RPMI8226 (cell line): ENCODE measurements at regions not wholly inside any gene's neighbourhood (a gene's known extent, or its start where the extent isn't known, plus 50 kb on each side); places are given as distances from the start of the nearest gene placed in this dataset.

ENCODE experiments used
- DNase-seq: peaks from one replicate; pipeline ENCODE4 v3.0.0-alpha.2; 2015

DNA sequence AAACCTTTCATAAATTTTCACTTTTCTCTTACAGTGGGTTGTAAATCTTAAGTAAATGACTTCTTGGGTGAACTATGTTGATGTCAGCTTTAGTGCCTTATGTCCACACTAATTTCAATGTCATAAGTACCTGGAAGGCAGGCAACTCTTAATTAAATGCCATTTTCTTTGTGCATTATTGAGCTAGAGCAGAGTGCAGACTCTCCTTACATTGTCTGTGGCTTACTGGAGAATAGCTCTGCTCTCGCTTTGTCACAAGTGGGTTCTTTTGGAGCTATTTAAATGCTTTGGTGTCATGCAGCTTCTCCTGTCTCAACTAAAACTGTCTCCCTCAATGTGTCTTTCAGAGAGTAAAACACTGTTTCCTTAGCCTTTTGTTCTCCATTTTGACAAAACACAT is 411.6 kb downstream of the STIM2 start:
- DNase-seq: no peak

DNA sequence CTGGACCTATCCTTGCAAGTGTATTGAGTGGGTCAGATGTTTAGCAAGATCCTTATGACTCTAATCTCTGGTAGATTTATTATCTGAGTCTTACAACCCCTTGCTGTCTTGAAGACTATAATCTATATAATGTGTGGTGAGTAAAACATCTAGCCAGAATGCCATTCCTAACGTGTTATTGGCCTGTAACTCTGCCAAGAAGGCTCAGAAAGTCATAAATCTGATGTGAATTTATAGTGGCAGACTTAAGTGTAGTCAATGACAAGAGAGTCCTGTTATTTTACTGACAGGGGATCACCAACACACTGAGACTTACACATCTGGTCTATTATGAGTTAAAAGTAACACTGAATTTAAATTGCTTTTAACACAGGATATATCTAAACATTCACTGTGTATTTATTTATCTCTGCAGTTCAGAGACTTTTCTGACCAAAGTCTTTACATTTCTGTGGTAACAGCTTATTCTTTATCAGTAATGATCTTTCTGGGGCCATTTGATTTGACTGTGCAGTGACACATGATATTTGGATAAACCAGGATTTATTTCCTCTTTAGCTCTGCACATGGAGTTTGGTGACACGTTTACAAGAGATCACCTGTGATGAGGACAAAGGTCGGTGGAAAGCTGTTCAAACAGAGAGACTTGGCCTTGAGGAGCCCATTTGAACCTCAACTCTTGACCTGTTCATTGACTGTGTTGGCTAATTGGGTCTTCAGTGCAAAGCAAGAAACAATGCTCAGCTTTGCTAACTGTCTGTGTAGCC is 415.8 kb downstream of the STIM2 start:
- no peak for DNase-seq

DNA sequence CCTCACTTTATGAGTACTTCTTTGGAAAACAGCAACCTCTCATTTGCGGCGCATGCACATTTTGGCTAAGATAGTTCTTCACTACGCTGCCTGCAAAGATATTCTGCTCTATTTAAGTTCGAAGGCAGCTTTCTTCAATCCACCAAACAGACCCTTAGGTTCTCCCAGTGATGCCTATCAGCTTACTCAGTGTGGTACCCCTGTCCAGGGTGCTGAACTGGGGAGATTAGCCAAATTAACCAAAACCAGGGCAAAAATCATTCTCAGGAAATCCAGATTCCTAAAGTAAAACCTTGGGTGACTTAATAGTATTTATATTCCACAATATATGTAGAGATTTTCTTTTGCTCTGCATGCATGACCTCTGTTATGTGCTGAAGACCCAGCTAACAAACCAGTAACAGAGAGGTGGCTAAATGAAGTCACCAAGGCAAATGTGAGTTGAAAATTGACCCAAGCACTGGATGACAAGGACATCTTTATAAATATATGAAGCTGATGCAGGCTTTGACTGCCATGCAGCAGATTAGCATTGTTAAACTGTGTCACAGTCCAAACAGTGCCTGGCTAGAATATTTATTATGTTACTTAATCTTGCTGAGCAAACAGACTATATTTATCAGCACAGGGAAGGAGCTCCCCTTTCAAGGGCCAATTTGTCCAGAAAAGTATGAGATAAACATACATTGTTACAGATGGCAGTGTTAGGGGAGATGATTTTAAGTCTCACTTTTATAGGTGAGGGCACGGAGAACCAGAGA is 418.2 kb downstream of the STIM2 start:
- DNase-seq: peak; percentile 28

DNA sequence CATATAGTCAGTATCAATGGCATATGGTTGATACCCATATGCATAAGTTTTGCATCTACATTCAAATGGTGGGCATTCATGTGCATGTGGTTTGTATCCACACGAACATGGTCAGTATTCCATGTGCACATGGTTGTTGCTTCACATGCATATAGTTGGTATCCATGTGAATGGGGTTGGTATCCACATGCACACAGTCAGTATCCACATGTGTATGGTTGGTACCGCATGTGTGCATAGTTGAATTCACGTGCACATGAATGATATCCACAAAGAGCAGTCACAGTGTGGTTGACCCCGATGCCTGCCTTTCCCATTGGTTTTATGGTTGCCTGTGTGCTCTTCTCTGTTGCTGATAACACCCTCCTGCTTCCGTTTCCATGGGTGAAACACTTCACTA is 427.9 kb downstream of the STIM2 start:
- DNase-seq: no peak

DNA sequence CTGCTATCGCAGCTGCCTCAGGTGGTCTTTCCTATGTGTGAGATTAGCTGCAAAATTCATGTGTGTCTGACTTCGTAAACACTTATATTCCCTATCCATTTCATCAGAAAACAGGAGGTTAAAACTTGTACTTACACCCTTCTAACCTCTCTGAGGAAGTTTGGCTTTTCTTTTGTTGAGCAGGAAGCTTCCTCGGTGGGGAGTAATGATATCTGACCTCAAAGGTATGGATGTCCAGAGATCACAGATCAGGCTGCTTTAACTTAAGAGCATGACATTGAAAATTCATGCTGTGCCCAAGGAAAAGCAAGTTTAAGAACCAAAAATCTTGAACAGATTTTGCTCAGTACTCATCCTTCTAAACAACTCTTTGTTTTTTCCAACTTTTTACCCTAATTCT is 429.1 kb downstream of the STIM2 start:
- DNase-seq: no peak

DNA sequence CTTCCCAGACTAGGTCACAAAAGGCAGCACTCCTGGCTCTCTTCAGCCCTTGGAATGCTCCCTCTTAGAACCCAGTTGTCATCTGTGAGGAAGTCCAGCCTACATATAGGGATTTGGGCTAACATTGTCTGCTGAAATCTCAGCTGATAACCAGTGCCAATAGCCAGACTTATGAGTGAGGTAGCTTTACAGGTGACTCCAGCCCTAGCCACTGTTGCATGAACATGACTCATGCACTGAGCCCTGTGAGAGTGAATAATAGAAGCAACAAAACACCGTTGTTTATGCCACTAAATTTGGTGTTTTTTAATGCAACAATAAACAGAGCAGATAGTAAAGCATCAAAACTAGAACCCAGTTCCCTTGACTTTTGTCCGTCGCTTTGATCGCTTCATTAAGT is 433.2 kb downstream of the STIM2 start:
- DNase-seq: no peak

DNA sequence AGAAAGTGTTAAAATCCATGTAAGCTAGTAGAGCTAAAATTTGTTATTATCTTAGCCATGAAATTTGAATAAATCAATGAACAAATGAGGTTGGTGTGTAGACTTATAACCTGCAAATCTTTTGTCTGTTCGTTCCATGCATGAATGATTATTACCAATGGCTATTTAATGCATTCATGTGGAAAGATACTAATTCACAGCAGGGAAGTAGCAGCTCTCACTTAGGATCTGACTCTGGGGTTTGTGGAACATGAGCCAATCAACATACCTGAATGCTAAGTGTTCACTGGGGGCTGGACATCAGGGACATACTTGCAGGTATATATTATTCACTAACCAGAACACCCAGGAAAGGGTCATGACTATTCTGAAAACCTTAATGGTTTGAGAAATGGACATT is 444.1 kb downstream of the STIM2 start:
- DNase-seq: no peak

DNA sequence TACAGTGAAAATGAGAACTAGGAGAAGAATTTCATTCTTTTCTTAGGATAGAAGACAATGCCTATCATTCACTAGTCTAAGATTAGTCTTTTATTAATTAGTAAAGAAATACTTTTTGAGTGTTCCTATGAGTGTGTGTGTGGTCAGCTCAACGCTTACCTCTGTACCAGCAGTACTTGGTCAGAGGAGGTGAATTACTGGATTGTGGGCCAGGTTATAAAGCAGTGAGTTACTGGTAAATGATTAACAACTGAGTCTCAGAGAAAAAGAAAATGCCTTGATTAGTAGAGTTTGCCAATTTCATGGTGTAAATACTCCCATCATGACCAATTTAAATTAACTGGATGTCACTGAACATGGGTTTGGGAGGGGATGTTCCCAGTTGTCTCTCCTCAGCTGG is 444.6 kb downstream of the STIM2 start:
- DNase-seq: no peak

DNA sequence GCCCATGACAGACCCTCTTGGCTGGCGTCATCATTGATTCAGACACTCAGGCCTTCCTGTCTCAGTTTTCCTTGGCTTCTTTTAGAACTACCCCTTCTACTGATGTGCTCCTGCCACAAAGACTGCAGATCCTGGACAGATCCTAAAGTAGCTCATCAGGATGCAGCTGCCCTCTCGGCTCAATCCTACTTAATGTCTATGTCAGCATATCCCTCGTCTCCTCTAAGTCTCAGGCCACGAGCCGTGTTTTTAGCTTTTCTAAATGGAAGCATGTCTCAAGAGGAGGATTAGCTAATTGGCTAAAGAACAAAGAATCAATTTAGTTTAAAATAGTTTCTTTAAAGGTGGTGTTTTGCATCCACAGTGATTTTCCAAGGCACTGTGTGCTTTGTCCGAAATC is 447.7 kb downstream of the STIM2 start:
- DNase-seq: no peak

DNA sequence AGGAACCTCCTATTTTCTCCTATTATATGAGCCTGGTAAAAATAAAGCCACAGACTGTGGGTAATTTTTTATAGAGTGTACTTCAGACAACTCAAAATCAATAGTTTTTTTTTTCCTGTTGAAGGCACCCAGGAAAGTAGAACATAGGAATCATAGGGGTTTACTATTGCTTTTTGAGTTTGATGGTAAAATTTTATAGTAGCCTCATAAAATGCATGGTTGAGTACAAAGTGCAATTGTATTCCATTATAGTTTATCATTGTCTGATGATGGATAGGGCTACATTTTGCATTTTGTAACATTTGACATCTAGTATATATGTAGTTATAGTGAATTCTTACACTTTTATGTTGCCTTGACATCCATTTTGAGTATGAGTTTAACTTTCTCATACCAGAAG is 455.0 kb downstream of the STIM2 start:
- no peak for DNase-seq

DNA sequence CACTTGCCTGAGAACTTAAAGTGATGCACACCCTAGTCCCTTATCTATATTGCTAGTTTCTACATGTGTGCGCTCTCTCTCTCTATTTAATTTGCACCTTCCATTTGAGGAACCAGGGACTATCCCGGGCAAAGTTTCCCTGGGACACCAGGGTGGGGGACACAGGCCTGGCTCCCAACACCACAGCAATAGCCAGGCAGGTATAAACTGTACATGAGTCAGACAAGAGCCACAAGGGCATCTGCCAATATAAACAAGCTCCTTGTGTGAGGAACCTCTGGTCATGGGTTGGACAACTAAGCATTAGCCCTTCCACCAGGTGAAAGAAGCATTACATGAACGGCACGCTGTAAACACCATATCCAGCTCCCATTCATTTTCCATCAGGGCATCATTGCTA is 455.5 kb downstream of the STIM2 start:
- DNase-seq: no peak

DNA sequence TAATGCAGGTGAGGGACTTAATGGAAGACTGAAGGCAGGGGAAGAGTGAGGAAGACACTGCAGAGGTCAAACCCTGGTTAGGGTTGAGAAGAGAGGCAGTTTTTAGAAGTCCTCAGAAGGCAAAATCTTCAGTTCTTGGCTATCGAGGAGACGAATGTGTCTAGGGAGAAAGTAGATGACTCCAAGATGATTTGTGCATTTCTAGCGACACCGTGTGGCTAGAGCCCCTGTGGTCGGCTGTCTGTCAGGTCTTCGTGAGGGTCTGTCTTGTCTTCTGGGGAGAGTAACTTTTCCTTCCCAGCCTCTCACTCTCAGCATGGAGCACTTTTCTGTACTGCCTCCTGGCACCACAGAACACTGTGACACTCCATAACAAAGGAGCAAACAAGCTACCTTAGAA is 458.1 kb downstream of the STIM2 start:
- DNase-seq: peak; percentile 18

DNA sequence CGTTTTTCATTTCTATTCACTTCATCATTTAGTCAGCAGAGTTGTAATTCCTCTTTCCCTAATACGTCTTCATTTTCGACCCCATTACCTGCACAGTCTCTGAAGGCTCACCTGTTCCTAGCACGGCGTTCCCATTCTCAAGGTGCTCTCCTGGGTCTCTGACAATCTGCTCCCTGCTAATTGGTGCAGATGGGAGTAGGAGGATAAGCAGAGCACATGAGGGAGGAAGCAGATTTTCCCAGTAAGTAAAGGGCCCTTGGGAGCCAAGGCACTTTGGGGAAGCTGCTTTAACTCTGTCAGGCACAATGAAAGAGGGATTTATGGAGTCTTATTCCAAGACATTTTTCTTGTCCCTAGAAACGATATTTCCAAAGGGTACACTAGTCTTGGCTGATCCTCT is 466.4 kb downstream of the STIM2 start:
- no peak for DNase-seq

DNA sequence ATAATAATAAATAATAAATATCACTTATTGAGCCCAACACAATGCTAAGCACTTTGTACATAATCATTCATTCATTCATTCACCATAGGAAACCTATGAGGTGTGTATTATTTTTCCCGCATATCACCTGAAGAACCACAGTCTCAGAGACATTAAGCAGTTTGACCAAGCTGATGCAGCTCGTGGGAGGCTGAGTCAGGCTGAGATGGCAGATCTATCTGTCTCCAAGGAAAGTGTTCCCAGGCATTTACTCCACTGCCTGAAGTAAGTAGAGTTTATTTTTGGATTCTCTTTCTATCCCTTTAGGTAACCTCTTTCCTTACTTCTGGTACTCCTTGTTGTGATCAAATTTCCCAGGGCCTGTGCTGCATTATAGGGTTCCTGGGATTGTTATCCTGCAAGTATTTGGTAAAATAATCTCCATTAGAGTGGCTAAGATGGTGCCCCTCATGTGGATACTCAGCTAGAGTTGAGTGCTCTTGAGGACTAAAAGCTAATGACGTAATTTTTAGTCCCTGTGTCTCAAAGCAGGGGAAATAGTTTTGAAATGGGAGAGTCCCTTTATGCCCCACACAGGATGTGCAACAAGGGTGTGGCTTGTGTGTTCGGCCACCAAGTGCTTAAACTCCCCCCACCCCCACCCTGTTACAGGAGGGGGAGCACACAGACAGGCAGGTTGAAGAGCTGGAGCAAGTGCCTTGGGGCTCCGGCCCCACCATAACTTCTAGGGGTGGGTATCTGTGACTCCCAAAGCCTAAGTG is 467.0 kb downstream of the STIM2 start:
- DNase-seq: no peak

DNA sequence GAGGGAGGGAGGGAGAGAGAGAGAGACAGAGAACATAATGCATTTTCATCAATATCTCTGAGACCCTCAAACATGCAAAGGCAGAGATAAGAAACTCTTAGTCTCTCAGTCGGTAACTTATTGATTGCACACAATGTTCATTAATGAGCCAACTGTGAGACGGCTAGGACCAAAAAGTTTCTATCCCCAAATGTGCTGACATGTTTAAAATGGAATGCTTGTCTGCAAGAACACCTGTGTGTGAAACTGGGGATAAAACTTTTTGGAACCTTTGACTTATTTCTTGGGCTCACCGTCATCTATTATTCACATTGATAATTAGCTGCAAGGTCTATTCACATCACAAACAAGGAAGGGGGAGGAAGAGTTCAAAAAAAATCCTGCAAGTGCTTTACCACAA is 477.9 kb downstream of the STIM2 start:
- DNase-seq: no peak

DNA sequence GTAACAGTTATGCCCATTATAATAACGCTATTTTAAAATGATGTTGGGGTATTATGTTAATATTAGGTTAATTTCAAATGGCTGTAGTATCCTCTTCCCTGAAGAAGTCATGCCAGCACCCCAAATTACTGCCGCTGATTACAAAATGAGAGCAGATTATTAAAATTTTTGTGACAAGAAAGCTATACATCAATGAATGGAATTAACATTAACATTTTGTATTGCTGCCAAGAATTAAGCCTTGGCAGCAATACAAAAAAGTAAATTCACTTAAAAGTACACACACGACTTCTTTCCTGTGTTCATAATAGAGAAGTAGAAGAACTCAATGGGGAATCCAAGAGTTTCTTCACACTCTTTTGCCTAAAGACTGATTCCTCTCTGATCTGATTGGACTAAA is 482.8 kb downstream of the STIM2 start:
- DNase-seq: no peak

DNA sequence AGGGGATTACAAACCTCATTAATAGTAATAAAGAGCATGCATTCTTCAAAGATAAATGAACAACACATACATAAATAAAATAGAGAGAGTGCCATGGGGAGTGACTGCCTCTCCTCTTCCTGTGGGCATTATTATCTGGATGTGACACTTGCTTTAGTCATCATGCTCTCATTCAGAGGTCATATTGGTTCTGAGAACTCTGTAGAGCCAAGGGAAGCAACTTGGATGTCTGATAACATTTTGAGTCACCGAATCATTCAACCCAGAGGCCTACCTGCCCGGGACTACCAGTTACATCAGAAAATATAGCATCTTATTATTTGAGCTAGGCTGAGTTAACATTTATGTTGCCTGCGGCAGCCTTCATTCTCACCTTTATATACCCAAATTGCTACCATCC is 489.5 kb downstream of the STIM2 start:
- DNase-seq: no peak

DNA sequence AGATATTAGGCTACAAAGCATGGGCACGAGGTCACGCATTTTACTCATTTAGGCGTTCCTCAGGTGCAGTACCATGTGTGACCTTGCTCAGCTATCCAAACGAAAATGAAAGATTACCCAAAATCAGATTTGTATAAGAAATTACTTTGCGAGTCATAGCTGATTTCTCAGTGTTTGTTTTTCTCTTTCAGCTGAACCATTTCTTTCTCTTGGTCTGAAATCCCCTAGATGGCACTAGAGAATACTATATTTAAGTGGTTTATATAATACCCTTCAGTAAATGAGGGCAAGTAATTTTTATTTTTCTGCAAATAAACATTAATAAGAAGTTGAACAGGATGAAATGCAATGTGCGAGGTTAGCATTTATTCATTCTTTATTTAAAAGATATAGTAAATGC is 496.6 kb downstream of the STIM2 start:
- DNase-seq: no peak

DNA sequence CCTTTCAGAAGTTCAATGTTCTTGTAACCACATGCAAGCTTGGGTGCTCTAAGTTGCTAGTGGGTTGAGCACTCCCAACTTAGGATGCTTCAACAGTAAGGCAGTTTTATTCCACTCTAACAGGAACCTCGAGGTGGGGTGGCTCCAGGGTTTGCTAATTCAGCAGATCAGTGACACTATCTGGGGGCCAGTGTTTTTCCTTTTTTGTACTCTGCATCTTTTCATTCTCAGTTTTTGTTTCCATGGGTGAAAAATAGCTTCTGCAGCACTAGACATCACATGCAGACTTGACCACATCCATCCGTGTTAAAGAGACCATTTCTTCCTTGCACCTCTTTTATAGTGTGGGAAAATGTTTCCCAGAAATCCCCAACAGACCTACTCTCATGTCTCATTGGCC is 497.6 kb downstream of the STIM2 start:
- no peak for DNase-seq

DNA sequence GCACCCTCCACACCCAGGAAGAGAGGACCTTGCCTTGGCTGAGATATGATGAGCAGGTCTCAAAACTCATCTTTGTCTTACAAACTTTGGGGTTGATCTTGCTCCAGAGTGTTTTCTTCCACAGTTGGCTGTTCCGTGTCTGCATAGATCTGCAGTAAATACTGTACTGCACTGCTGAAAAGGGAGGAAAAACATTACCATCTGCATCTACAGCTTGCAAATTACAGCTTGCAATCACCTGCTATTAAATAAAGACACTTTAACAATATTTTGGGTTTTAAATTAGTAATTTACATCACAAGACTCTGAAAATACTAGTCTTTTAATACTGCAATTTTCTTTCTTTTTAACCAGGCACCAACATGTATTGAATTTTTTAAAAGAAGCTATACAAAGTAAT is 499.5 kb downstream of the STIM2 start:
- DNase-seq: no peak

DNA sequence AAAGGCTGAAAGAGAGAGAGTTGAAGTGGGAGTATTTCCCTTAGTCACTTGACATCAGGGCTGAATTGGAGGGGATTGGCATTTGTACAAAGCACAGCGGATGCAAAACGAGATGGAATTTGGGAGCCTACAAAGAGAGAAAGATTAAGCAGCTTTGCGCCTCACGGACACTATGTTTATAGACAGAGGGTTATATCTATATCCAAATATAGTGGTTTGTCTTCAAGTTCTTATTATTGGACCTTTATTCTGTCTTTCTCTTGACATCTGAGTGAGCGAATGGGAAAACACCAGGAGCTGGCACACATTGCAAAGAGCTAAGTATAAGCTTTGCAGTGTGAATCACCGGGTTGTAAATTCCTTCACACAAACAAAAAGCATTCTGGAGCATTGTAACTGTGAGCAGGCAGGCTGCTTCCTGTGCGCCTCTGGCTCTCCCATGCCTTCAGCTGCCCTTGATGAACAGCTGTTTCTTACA is 500.2 kb downstream of the STIM2 start:
- DNase-seq: no peak

DNA sequence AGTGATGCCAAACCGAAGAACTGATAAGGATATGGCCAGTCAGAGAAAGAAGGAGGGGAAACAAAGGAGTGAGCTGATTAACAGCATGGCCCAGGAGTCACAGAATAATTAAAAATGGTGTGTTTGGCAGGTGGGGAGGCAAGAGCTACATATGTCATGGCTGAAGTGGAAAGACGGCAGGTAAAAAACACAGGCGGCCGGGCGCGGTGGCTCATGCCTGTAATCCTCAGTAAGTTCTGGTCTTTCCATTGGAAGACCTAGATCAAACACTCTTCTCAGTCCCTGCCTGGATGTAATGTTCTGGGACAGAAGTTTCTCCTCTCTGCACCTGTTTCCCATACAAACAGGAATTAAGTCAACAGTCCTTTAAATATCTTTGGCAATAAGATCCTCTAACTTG is 503.9 kb downstream of the STIM2 start:
- DNase-seq: no peak

DNA sequence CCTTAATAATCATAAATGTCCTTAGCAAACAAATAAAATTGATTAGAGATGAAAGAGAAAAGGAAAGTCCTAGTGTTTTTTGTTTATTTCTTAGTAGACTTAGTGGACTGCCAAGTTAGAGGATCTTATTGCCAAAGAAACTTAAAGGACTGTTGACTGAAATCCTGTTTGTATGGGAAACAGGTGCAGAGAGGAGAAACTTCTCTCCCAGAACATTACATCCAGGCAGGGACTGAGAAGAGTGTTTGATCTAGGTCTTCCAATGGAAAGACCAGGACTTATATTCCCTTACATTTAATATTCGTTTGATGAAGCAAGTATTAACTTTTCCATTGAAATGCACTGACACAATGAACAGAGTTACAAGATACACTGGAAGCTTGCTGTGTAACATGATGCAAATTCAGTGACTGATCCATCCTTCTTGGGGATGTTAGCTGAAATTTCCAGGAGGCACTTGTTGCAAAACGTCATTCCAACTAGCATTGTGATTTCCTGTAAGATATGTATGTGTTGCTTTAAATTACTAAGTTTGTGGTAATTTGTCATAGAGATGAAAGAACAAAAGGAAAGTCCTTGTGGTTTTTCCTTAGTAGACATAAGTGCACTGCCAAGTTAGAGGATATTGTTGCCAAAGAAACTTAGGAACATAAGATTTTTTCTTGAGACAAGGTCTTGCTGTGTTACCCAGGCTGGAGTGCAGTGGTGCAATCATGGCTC is 505.6 kb downstream of the STIM2 start:
- no peak for DNase-seq
